Left lobe of liver (tissue), 2 donors: ENCODE measurements at regions not wholly inside any gene's neighbourhood (a gene's known extent, or its start where the extent isn't known, plus 50 kb on each side); places are given as distances from the start of the nearest gene placed in this dataset.
"Not testable (repeated sequence)": the region's sequence is repeated elsewhere in the genome, so short reads cannot be mapped to it uniquely, and the experiment has no call there.

ENCODE experiments used
- ATAC-seq: fragments of 200-7000 bp; cut with Tn5 transposase; one replicate; pipeline ENCODE4 v1.9.1; 2020; ENCODE audit warnings: mild to moderate bottlenecking, moderate library complexity
- DNase-seq: peaks from one replicate; pipeline ENCODE4 v3.0.0-alpha.2; 2020; ENCODE audit warnings: low spot score
- donor health status: DM: no; HTN: no; CAD: no; lungs with moderate emphysema.
- donor health status: DM: no; HTN: yes; CAD: no.

- DNase-seq: no peak
Measured at GRCh38 chrX:142804085-142804484, 221.6 kb upstream of the SPANXN4 start.

GRCh38 chrX:142819461-142819860, 206.3 kb upstream of the SPANXN4 start:
- DNase-seq: no peak
- ATAC-seq: no peak

More at GRCh38 chrX:142804085-142804484, 221.6 kb upstream of the SPANXN4 start:
- ATAC-seq: no peak

- DNase-seq (no peak), ATAC-seq (no peak)
Measured at GRCh38 chrX:142828129-142828528, 197.6 kb upstream of the SPANXN4 start.

- ATAC-seq: no peak
- no peak for DNase-seq
Measured at GRCh38 chrX:142831961-142832530, 193.7 kb upstream of the SPANXN4 start.

- DNase-seq: no peak
- ATAC-seq: no peak
Measured at GRCh38 chrX:142854970-142855369, 170.8 kb upstream of the SPANXN4 start.

- ATAC-seq (no peak), DNase-seq (no peak)
Measured at GRCh38 chrX:142860944-142861343, 164.8 kb upstream of the SPANXN4 start.

- DNase-seq: no peak
- no peak for ATAC-seq
Measured at GRCh38 chrX:142861557-142861956, 164.2 kb upstream of the SPANXN4 start.

GRCh38 chrX:142866247-142866646, 159.5 kb upstream of the SPANXN4 start:
- not testable (repeated sequence) for ATAC-seq, DNase-seq

GRCh38 chrX:142873214-142873613, 152.5 kb upstream of the SPANXN4 start:
- DNase-seq (no peak), ATAC-seq (no peak)

- ATAC-seq (no peak), DNase-seq (no peak)
Measured at GRCh38 chrX:142884881-142885280, 140.8 kb upstream of the SPANXN4 start.

GRCh38 chrX:142891046-142891445, 134.7 kb upstream of the SPANXN4 start:
- ATAC-seq (no peak), DNase-seq (no peak)

- DNase-seq: no peak
- no peak for ATAC-seq
Measured at GRCh38 chrX:142898164-142898563, 127.6 kb upstream of the SPANXN4 start.

GRCh38 chrX:142923201-142923600, 102.5 kb upstream of the SPANXN4 start:
- no peak for ATAC-seq
- DNase-seq: no peak

GRCh38 chrX:142938793-142939192, 86.9 kb upstream of the SPANXN4 start:
- peak; percentile 86 for ATAC-seq

GRCh38 chrX:142972147-142972809, 53.5 kb upstream of the SPANXN4 start:
- DNase-seq, ATAC-seq: not testable (repeated sequence)

More at GRCh38 chrX:142938793-142939192, 86.9 kb upstream of the SPANXN4 start:
- no peak for DNase-seq
